PC-9 (cell line): ENCODE measurements at regions not wholly inside any gene's neighbourhood (a gene's known extent, or its start where the extent isn't known, plus 50 kb on each side); places are given as distances from the start of the nearest gene placed in this dataset.

ENCODE experiments used
- BruUV-seq: library from RNA; stranded (reverse); fragments of 400-500 nt; replicated peaks from 2 replicates; lab custom pipeline; 2021; lab: Mats Ljungman, UMichigan
- CTCF ChIA-PET: fragments of 300-600 bp; sonication (Branson Sonifier 250); formaldehyde crosslinking; loops from one replicate; lab custom pipeline; 2022; ENCODE audit warnings: antibody characterized with exemption; lab: Charles Lee
- POLR2A ChIA-PET: fragments of 300-600 bp; sonication (Branson Sonifier 250); formaldehyde crosslinking; loops from one replicate; lab custom pipeline; 2022; ENCODE audit warnings: antibody characterized with exemption; ENCODE audit not compliant: unreplicated experiment; lab: Charles Lee
- DNase-seq, 2 experiments: peaks; one replicate each; pipeline versions ENCODE4 v3.0.0 to v3.0.0-alpha.2; 2015 to 2022; ENCODE audit warnings: mixed read lengths in 1 of 2
- H2AFZ ChIP-seq: fragments of 200-600 bp; sonication (generic); 2 replicates; pipeline ENCODE4 v1.8.1; 2017; ENCODE audit warnings: antibody characterized with exemption
- H3F3A ChIP-seq: fragments of 200-600 bp; sonication (generic); 2 replicates; pipeline ENCODE4 v1.8.1; 2017; ENCODE audit warnings: antibody characterized with exemption, mild to moderate bottlenecking, low read depth; ENCODE audit not compliant: insufficient read depth
- H3K27ac ChIP-seq: fragments of 200-600 bp; sonication (generic); 2 replicates; pipeline ENCODE4 v1.6.1; 2016; ENCODE audit warnings: mixed run types
- H3K27me3 ChIP-seq: fragments of 200-600 bp; sonication (generic); 2 replicates; pipeline ENCODE4 v1.6.1; 2016; ENCODE audit warnings: low read depth, mixed run types; ENCODE audit not compliant: insufficient read depth
- H3K36me3 ChIP-seq: fragments of 200-600 bp; sonication (generic); 2 replicates; pipeline ENCODE4 v1.6.1; 2016; ENCODE audit warnings: low read depth, mixed run types
- H3K4me1 ChIP-seq: fragments of 200-600 bp; sonication (generic); replicated peaks from 2 replicates; pipeline ENCODE4 v1.6.1; 2016; ENCODE audit warnings: mixed run types; ENCODE audit not compliant: insufficient read depth
- H3K4me2 ChIP-seq: fragments of 200-600 bp; sonication (generic); 2 replicates; pipeline ENCODE4 v1.6.1; 2017; ENCODE audit warnings: mixed run types
- H3K4me3 ChIP-seq: fragments of 200-600 bp; sonication (generic); 2 replicates; pipeline ENCODE4 v1.6.1; 2016; ENCODE audit warnings: mixed run types
- H3K79me2 ChIP-seq: fragments of 200-600 bp; sonication (generic); 2 replicates; pipeline ENCODE4 v1.6.1; 2017; ENCODE audit warnings: low read depth, mixed run types
- H3K9me2 ChIP-seq: fragments of 200-600 bp; sonication (generic); 2 replicates; pipeline ENCODE4 v1.8.1; 2017; ENCODE audit warnings: mild to moderate bottlenecking; ENCODE audit not compliant: insufficient read depth
- H3K9me3 ChIP-seq: fragments of 200-600 bp; sonication (generic); 2 replicates; pipeline ENCODE4 v1.8.1; 2016; ENCODE audit warnings: low read depth; ENCODE audit not compliant: insufficient read depth
- H4K20me1 ChIP-seq: fragments of 200-600 bp; sonication (generic); 2 replicates; pipeline ENCODE4 v1.8.1; 2017; ENCODE audit not compliant: insufficient read depth
- CTCF ChIP-seq: fragments of 200-600 bp; sonication (generic); conservative IDR thresholded peaks from 2 replicates; pipeline ENCODE4 v1.6.1; 2017; ENCODE audit warnings: mixed run types, antibody characterized with exemption, mild to moderate bottlenecking, moderate library complexity
- EZH2 ChIP-seq: fragments of 200-600 bp; sonication (generic); IDR thresholded peaks from 2 replicates; pipeline ENCODE4 v1.8.0; 2017; ENCODE audit warnings: antibody characterized with exemption, low read depth
- intact Hi-C: fragments of 100-400 bp; cut with micrococcal nuclease; formaldehyde crosslinking; loops from one replicate; pipeline ENCODE4 v1.10.0; 2022; ENCODE audit not compliant: unreplicated experiment

GRCh38 chr7:93016681-93017381 lies 100.9 kb downstream of the SAMD9 start:
- no peak for DNase-seq
- no peaks in the 10 kb centered on the region for H3K9me3 ChIP-seq

GRCh38 chr7:93015779-93016481 lies 101.8 kb downstream of the SAMD9 start:
- H3K79me2 ChIP-seq: no peaks in the 10 kb centered on the region
- no peaks in the 10 kb centered on the region for H3K36me3 ChIP-seq
- H3K27me3 ChIP-seq: no peaks in the 10 kb centered on the region
- POLR2A ChIA-PET: interaction anchor here (0.7 kb wide), 1 partner anchor 358 kb away, joined by 5 read pairs; no protein-coding TSS in a partner anchor
- intact Hi-C loops: no loop called here
- no peaks in the 10 kb centered on the region for H3F3A ChIP-seq
- no peaks in the 10 kb centered on the region for H3K9me2 ChIP-seq
- no peak overlapping the region for H3K4me3 ChIP-seq
- CTCF ChIA-PET: no interaction called here
- H2AFZ ChIP-seq: no peak overlapping the region
- no peaks in the 10 kb centered on the region for H3K9me3 ChIP-seq
- no TSS peak for BruUV-seq
- no peak overlapping the region for H3K4me2 ChIP-seq
- TF ChIP-seq CTCF (no peak), EZH2 (no peak)
- H4K20me1 ChIP-seq: no peaks in the 10 kb centered on the region
- DNase-seq: no peak
- no peak overlapping the region for H3K27ac ChIP-seq
- H3K4me1 ChIP-seq: no peaks in the 10 kb centered on the region

More at GRCh38 chr7:93016681-93017381, 100.9 kb downstream of the SAMD9 start:
- Histone ChIP-seq H3K79me2 (no peaks in the 10 kb centered on the region), H3K27ac (no peak overlapping the region), H2AFZ (0 out of 2 replicates have a peak overlapping the region, but pooled peaks have one; percentile 44), H3K36me3 (no peaks in the 10 kb centered on the region), H3K4me3 (no peak overlapping the region), H3K4me2 (no peak overlapping the region), H3F3A (no peaks in the 10 kb centered on the region), H3K4me1 (no peaks in the 10 kb centered on the region), H3K27me3 (no peaks in the 10 kb centered on the region), H3K9me2 (no peaks in the 10 kb centered on the region), H4K20me1 (no peaks in the 10 kb centered on the region)
- no peak for TF ChIP-seq CTCF
- no peak for TF ChIP-seq EZH2
- ChIA-PET POLR2A (no interaction called here), CTCF (no interaction called here)
- intact Hi-C loops: no loop called here
- no TSS peak for BruUV-seq

- Histone ChIP-seq H3K27ac (no peak overlapping the region), H3K36me3 (no peaks in the 10 kb centered on the region), H3K4me3 (no peak overlapping the region), H3K9me2 (no peaks in the 10 kb centered on the region), H3K79me2 (no peaks in the 10 kb centered on the region), H3F3A (no peaks in the 10 kb centered on the region), H3K4me2 (no peak overlapping the region), H2AFZ (no peak overlapping the region), H3K4me1 (no peaks in the 10 kb centered on the region), H4K20me1 (no peaks in the 10 kb centered on the region), H3K9me3 (no peaks in the 10 kb centered on the region), H3K27me3 (no peaks in the 10 kb centered on the region)
- TF ChIP-seq CTCF (no peak), EZH2 (no peak)
- intact Hi-C loops: no loop called here
- no TSS peak for BruUV-seq
- POLR2A ChIA-PET: no interaction called here
- DNase-seq: no peak
- CTCF ChIA-PET: no interaction called here
Measured at GRCh38 chr7:93015101-93015778, 102.5 kb downstream of the SAMD9 start.
